Neural progenitor cell (in vitro differentiated cells): ENCODE measurements at regions not wholly inside any gene's neighbourhood (a gene's known extent, or its start where the extent isn't known, plus 50 kb on each side); places are given as distances from the start of the nearest gene placed in this dataset.

Experiments used
- CTCF ChIP-seq: fragments of 200-600 bp; sonication (generic); IDR thresholded peaks from 2 replicates; pipeline ENCODE4 v1.5.1; 2017; ENCODE audit warnings: antibody characterized with exemption, mild to moderate bottlenecking
- EZH2 ChIP-seq: fragments of 200-600 bp; sonication (generic); IDR thresholded peaks from 2 replicates; pipeline ENCODE4 v1.6.1; 2017; ENCODE audit warnings: antibody characterized with exemption, mild to moderate bottlenecking, moderate library complexity
- EZH2phosphoT487 ChIP-seq: fragments of 200-600 bp; sonication (generic); IDR thresholded peaks from 2 replicates; pipeline ENCODE4 v1.6.1; 2017; ENCODE audit warnings: antibody characterized with exemption

- TF ChIP-seq CTCF: no peak
- TF ChIP-seq EZH2: no peak
- TF ChIP-seq EZH2phosphoT487: no peak
These were observed 105.5 kb upstream of the PITX1 start for GRCh38 chr5:135139381-135140134.
